Left ventricle myocardium inferior (tissue), 1 donor: ENCODE measurements at regions not wholly inside any gene's neighbourhood (a gene's known extent, or its start where the extent isn't known, plus 50 kb on each side); places are given as distances from the start of the nearest gene placed in this dataset.
A peak's percentile ranks its signal among the peaks of the same experiment; 100 is the strongest.

Experiments
- DNase-seq: peaks from one replicate; pipeline ENCODE4 v3.0.0-alpha.2; 2020
- H3K27ac ChIP-seq: fragments of 200-600 bp; replicated peaks from 2 replicates; pipeline ENCODE4 v1.8.0; 2021
- H3K27me3 ChIP-seq: fragments of 200-600 bp; 2 replicates; pipeline ENCODE4 v1.8.0; 2021; ENCODE audit warnings: low read depth
- H3K36me3 ChIP-seq: fragments of 200-600 bp; 2 replicates; pipeline ENCODE4 v1.8.0; 2021
- H3K4me1 ChIP-seq: fragments of 200-600 bp; 2 replicates; pipeline ENCODE4 v1.8.0; 2021
- H3K4me3 ChIP-seq: fragments of 200-600 bp; 2 replicates; pipeline ENCODE4 v1.8.0; 2021; ENCODE audit warnings: mild to moderate bottlenecking, moderate library complexity
- H3K9me3 ChIP-seq: fragments of 200-600 bp; replicated peaks from 2 replicates; pipeline ENCODE4 v1.8.0; 2021
- intact Hi-C: fragments of 100-400 bp; cut with micrococcal nuclease; formaldehyde crosslinking; loops from one replicate; pipeline ENCODE4 v1.11.0; 2022
- TF ChIP-seq, protein P1 (sequence below): fragments of 200-600 bp; IDR thresholded peaks from 2 replicates; pipeline ENCODE4 v1.8.0; 2021; ENCODE audit warnings: antibody characterized with exemption, mild to moderate bottlenecking, borderline replicate concordance
- donor health status: DM: no; HTN: yes; CAD: no; lungs with severe emphysema.

DNA sequence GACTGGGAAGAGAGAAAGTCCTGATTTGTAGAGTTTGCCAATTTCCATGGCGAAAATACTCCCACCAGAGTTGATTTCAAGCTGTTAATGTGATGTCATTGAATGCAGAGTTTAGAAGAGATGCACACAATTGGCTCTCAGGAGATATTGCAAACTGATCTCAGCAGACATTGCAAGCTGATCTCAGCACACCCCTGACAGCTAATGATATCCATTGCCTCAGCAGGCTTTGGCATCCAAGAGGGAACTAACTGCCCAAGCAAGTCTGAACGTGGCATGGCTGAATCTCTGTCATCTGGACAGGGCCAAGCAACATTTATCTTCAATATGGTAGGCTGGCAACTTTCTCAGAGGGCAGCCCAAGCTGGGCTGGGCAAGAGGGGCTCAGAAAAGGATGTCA is 78.4 kb upstream of the CYP1B1 start:
- DNase-seq, result no peak
- no peaks in the 10 kb centered on the region for H3K36me3 ChIP-seq
- intact Hi-C loops, result no loop called here
- peak overlapping the region; percentile 31 for H3K27ac ChIP-seq
- H3K4me3 ChIP-seq, result no peak overlapping the region
- TF ChIP-seq, protein P1, sequence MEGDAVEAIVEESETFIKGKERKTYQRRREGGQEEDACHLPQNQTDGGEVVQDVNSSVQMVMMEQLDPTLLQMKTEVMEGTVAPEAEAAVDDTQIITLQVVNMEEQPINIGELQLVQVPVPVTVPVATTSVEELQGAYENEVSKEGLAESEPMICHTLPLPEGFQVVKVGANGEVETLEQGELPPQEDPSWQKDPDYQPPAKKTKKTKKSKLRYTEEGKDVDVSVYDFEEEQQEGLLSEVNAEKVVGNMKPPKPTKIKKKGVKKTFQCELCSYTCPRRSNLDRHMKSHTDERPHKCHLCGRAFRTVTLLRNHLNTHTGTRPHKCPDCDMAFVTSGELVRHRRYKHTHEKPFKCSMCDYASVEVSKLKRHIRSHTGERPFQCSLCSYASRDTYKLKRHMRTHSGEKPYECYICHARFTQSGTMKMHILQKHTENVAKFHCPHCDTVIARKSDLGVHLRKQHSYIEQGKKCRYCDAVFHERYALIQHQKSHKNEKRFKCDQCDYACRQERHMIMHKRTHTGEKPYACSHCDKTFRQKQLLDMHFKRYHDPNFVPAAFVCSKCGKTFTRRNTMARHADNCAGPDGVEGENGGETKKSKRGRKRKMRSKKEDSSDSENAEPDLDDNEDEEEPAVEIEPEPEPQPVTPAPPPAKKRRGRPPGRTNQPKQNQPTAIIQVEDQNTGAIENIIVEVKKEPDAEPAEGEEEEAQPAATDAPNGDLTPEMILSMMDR, result no peak
- peaks cover 10% of the 10 kb centered on the region for H3K27me3 ChIP-seq
- H3K4me1 ChIP-seq, result peaks cover 14% of the 10 kb centered on the region
- no peaks in the 10 kb centered on the region for H3K9me3 ChIP-seq

DNA sequence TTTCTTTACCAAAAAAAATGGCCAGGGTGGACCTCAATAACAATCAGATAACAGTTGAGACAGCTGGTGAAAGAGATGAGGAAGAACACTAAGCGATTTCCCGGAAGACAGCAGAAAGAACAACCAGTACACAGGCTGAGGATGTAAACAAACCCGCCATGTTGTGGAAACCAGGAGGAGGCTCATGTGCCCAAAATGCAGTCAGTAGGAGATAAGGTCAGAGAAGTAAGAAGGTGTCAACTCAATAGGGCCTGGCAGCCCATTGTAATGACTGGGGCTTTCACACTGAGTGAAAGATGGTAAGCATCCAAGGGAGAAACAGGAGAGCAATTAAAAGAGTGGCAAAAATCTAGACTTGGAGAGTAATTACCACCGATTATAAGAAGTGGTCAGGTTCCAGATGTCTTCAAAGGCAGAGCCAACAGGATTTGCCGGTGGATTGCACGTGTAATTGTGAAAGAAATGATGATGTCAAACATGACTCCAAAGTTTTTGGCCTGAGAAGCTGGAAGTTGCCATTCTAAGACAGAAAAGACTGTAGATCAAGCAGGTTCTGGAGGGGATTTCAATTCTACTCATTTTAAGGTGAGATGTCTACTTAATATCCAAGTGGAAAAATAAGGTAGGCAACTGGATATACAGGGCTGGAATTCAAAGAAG is 77.7 kb upstream of the CYP1B1 start:
- no peak for DNase-seq
- Histone ChIP-seq H3K4me3 (no peak overlapping the region), H3K27me3 (peaks cover 10% of the 10 kb centered on the region), H3K27ac (no peak overlapping the region), H3K36me3 (no peaks in the 10 kb centered on the region), H3K9me3 (no peaks in the 10 kb centered on the region), H3K4me1 (peaks cover 14% of the 10 kb centered on the region)
- TF ChIP-seq, protein P1, result no peak
- intact Hi-C loops, result no loop called here

DNA sequence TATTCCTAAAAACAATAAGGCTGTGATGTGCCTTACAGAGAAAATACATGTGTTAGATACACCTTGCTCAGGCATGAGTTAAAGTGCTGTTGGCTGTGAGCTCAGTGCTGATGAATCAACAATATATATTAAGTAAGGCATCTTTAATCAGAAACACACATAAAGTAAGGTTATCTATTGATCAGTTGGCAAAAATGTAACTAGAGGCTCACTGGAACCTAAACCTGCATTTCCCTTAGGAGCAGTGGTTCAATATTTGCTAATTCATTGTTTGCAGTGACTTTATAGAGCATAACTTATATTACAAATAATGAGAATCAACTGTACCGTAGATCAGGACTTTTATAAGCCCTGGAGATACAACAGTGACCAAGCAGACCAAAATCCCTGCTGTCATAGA is 77.0 kb upstream of the CYP1B1 start:
- Histone ChIP-seq H3K27ac (no peak overlapping the region), H3K4me3 (no peak overlapping the region), H3K9me3 (no peaks in the 10 kb centered on the region), H3K27me3 (peaks cover 10% of the 10 kb centered on the region), H3K4me1 (peaks cover 7% of the 10 kb centered on the region), H3K36me3 (no peaks in the 10 kb centered on the region)
- TF ChIP-seq, protein P1, result no peak
- no peak for DNase-seq
- intact Hi-C loops, result no loop called here

DNA sequence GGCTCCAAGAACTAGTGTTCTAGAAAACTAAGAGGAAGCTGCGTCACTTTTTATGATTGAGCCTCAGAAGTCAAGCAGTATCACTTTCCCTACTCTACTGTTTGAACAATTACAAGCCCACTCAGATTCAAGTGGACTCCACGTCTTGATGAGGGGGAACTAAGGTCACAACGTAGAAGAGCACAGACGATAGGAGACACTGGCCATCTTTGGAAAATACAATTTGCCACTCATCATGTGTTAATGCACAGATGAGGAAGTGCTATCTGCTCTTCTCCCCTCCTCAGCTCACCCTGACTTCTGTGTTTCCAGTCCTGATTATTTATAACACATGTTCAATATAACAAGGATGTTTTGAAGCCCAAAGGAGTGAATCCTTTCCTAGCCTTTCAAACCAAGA is 76.1 kb upstream of the CYP1B1 start:
- H3K9me3 ChIP-seq, result no peaks in the 10 kb centered on the region
- H3K27me3 ChIP-seq, result peaks cover 10% of the 10 kb centered on the region
- H3K36me3 ChIP-seq, result no peaks in the 10 kb centered on the region
- DNase-seq, result no peak
- H3K4me3 ChIP-seq, result no peak overlapping the region
- intact Hi-C loops, result no loop called here
- peaks cover 12% of the 10 kb centered on the region for H3K4me1 ChIP-seq
- no peak overlapping the region for H3K27ac ChIP-seq
- TF ChIP-seq, protein P1, result no peak

DNA sequence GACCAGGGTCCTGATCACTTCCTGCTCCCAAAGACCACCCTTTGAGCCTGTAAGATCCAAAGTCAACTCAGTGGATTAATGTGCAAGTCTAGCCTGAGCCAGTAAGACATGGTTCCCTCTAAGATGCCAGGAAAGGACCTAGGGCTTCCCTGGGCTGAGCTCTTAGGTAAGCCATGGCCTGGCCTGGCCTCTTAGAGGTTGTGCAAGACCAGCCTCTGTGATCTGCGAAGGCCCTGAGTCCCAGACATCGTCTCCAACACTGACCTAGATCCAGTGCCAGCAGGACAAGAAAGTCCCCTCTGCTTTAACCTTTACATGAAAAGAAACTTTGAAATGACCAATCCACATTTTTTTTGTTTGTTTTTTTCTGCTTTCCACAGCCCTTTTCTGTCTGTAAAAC is 73.6 kb upstream of the CYP1B1 start:
- Histone ChIP-seq H3K9me3 (no peaks in the 10 kb centered on the region), H3K36me3 (no peaks in the 10 kb centered on the region), H3K27ac (no peak overlapping the region), H3K4me3 (no peak overlapping the region), H3K4me1 (peaks cover 14% of the 10 kb centered on the region), H3K27me3 (peaks cover 2% of the 10 kb centered on the region)
- no peak for DNase-seq
- TF ChIP-seq, protein P1, result no peak
- intact Hi-C loops, result no loop called here
